Uterus (tissue), 2 donors: ENCODE measurements at regions not wholly inside any gene's neighbourhood (a gene's known extent, or its start where the extent isn't known, plus 50 kb on each side); places are given as distances from the start of the nearest gene placed in this dataset.

ENCODE experiments used
- POLR2A ChIP-seq, 2 donors: fragments of 450-650 bp; IDR thresholded peaks; one replicate each; pipeline ENCODE4 v1.6.1; 2016; ENCODE audit warnings: antibody characterized with exemption in 2 of 2, mild to moderate bottlenecking in 1 of 2, moderate library complexity in 1 of 2
- TF ChIP-seq, protein P1 (sequence below), 4 experiments: fragments of 200-600 bp in 2 of 4; fragments of 450-650 bp in 2 of 4; sonication (generic) in 2 of 4; IDR thresholded peaks; one replicate each; pipeline ENCODE4 v1.5.1; 2016 to 2019; ENCODE audit warnings: antibody characterized with exemption in 4 of 4, mild to moderate bottlenecking in 2 of 4, moderate library complexity in 1 of 4

- TF ChIP-seq, protein P1, sequence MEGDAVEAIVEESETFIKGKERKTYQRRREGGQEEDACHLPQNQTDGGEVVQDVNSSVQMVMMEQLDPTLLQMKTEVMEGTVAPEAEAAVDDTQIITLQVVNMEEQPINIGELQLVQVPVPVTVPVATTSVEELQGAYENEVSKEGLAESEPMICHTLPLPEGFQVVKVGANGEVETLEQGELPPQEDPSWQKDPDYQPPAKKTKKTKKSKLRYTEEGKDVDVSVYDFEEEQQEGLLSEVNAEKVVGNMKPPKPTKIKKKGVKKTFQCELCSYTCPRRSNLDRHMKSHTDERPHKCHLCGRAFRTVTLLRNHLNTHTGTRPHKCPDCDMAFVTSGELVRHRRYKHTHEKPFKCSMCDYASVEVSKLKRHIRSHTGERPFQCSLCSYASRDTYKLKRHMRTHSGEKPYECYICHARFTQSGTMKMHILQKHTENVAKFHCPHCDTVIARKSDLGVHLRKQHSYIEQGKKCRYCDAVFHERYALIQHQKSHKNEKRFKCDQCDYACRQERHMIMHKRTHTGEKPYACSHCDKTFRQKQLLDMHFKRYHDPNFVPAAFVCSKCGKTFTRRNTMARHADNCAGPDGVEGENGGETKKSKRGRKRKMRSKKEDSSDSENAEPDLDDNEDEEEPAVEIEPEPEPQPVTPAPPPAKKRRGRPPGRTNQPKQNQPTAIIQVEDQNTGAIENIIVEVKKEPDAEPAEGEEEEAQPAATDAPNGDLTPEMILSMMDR (IDR thresholded peaks at IDR 0.05), result no peak
- no peak for TF ChIP-seq POLR2A (IDR thresholded peaks at IDR 0.05)
Measured at GRCh38 chr5:145681216-145681615, 153.9 kb downstream of the PRELID2 start.
